ENCODE measurements at regions not wholly inside any gene's neighbourhood (a gene's known extent, or its start where the extent isn't known, plus 50 kb on each side); places are given as distances from the start of the nearest gene placed in this dataset.

DNA sequence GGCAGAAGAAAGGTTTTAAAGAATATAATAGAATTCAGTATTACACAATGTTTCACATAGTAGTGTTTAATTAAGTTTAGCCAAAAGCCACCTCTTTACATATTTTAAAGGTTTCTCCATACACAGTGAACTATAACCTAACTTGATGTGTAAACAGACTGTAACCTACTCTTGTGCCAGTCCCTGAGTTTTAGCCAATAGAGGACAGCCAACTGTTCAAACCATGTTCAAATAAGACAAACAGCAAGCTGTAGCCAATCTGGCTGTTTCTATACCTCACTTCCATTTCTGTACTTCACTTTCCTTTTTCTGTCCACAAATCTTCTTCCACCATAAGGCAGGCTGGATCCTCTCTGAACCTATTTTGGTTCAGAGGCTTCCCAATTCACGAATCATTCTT is 65.2 kb downstream of the TEX13C start:
- no peak for TF ChIP-seq CTCF (IDR thresholded peaks at IDR 0.05)
- no peak for TF ChIP-seq POLR2A (IDR thresholded peaks at IDR 0.05)
- TF ChIP-seq EP300 (IDR thresholded peaks at IDR 0.05) = no peak

Measured in ovary (tissue), 3 donors.